ELF-1 (cell line): ENCODE measurements at regions not wholly inside any gene's neighbourhood (a gene's known extent, or its start where the extent isn't known, plus 50 kb on each side); places are given as distances from the start of the nearest gene placed in this dataset.
A peak's percentile ranks its signal among the peaks of the same experiment; 100 is the strongest.
"Not testable (repeated sequence)": the region's sequence is repeated elsewhere in the genome, so short reads cannot be mapped to it uniquely, and the experiment has no call there.

Experiments used
- DNase-seq: peaks from one replicate; pipeline ENCODE4 v3.0.0-alpha.2; 2016; ENCODE audit warnings: low read depth, low spot score

GRCh38 chr5:107005161-107005560 is 665.6 kb downstream of the EFNA5 start:
- no peak for DNase-seq

DNA sequence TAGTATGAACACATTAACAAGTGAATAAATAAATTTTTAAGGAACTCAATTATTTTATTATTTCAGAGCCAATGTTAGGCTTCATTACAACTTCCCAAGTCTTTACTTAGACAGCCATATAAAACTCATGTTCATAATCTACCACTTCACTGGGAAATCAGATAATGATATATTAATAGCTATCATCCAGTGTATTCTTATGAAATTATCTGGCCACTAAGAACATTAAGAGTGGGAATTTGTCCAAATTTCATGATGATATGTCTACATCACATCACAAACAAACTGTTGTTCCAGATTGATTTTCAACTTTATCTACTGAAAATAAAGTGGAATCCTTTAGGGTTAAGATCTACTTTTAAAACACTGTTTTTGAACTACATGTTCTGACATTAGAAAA is 668.6 kb downstream of the EFNA5 start:
- no peak for DNase-seq

DNA sequence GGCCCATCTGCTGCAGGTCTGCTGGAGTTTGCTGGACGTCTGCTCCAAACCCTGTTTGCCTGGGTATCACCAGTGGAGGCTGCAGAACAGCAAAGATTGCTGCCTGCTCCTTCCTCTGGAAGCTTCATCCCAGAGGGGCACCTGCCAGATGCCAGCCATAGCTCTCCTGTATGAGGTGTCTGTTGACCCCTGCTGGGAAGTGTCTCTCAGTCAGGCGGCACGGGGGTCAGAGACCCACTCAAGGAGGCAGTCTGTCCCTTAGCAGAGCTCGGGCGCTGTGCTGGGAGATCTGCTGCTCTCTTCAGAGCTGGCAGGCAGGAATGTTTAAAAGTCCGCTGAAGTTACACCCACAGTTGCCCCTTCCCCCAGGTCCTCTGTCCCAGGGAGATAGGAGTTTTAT is 671.2 kb downstream of the EFNA5 start:
- not testable (repeated sequence) for DNase-seq

DNA sequence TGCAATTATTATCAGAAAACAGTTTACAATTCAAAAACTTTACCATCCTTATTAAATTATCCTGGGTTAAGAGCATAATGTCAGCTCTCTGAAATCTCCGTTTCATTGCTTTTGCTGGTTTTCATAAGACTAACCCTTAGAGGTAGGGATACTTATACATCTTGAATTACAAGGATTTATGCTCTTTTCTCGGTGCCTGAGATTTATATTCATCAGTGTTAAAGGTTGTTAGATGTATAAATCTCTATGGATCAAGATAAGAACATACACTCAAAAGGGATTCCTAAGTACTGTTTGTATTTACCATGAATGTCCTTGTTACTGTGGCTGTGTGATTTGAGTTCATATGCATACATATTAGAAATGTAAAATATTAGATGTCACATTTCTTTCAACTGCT is 684.7 kb downstream of the EFNA5 start:
- no peak for DNase-seq

DNA sequence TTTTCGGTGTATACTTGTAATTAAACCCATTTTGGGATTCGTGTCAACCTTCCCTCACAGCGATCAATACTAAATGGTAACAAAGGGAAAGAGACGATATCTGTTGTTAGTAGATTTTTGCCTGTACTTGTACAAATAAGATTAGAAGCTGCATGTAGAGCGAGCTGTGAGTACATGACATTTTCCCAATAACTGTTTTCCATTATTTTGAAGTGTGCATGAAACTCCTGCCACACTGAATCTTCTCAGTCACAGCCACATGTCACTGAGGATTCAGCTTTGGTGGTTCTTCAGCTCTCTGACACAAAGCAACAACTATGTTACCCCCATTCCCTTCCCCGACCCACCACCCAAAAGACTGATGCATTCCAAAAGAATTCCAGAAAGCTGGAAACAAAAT is 685.6 kb downstream of the EFNA5 start:
- no peak for DNase-seq

DNA sequence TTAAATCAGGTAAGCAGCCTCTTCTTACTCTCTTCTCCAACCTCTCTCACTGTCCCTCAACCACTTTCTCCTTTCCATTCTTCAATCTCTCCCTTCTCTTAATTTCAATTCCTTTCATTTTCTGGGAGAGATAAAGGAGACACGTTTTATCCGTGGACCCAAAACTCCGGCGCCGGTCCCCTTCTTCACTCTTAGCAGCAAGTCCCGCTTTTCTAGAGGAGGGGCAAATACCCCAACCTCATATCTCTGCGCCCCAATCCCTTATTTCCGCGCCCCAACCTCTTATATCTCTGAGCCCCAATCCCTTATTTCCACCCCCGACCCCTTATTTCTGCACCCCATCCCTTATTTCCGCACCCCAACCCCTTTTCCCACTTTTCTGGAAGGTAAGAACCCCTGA is 691.6 kb downstream of the EFNA5 start:
- not testable (repeated sequence) for DNase-seq

- DNase-seq: peak; percentile 46
Observed at GRCh38 chr5:106978582-106979165, 692.1 kb downstream of the EFNA5 start.

DNA sequence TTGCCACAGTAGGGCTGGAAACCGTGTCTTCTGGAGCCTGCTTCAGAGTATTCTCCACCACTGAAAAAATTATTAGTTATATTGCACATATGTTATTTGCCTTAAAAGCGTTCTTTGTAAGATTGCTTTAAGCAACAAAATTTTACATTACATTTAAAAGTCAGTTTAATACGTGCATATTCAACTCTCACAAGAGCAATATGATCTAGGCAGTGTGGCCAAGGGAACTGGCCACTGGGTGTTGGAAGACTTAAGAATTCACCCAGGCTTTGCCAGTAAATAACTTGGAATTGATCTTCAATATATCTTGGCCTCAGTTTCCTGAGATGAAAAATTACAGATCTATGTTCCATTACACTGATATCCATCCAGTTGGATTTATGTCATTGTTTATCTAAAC is 694.4 kb downstream of the EFNA5 start:
- no peak for DNase-seq

DNA sequence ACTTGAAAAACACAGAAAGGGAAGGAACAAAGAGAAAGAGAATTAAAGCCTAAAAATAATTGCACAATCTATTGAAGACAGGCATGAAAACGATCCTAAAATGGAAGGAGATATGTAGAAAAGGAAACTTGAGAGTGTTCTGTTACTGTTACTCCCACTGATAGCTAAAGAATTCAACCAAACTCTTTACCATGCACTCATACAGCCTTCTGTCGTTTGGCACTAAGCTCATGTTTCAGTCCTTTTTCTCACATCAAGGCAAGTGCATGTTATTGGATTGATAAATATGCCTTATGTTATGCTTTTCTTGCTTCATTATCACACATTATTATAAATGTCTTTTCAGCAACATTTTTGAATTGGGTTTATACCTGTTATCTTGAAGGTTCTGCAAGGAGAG is 696.5 kb downstream of the EFNA5 start:
- DNase-seq: no peak

DNA sequence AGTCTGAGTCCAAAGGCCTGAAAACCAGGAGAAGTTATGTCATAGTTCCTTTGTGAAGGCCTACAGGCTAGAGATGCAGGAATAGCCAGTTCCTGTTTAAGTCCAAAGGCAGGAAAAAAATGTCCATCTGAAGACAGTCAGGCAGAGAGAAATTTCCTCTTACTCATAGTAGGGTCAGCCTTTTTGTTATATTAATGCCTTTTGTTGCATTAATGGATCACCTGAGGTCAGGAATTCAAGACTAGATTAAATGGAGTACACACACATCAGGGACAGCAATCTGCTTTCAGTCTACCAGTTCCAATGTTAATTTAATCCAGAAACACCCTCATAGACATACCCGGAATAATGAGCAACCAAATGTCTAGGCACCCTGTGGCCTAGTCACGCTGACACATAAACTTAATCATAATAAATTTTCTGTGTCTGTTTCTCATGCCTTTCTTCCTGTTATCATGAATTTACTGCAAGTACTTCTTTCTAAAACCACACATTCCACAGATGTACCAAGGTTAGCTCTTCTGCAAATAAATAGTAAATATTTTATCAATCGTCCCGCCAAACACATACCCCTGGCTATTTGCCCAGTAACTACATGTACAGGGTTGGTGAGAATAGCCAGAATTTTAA is 703.9 kb downstream of the EFNA5 start:
- no peak for DNase-seq

GRCh38 chr5:106964132-106964531 is 706.6 kb downstream of the EFNA5 start:
- no peak for DNase-seq

DNA sequence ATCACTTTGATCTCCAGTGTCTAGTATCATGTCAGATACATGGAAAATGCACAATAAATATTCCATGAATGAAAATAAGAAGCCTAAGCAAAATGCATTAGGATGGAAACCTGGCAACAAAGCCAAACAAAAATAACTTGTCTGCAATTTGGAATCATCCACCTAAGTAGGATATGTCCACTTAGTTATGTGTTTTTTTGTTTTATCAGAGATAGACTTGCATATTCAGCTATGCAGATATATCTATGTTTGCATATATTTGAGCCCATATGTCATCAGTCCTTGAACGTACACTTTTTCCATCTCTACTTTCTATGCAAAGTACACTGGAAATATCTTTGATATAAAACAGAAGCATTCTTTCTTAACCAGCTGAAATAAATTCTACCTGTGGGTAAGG is 707.1 kb downstream of the EFNA5 start:
- no peak for DNase-seq

GRCh38 chr5:106962464-106963230 is 708.1 kb downstream of the EFNA5 start:
- DNase-seq: no peak

- DNase-seq: no peak
Observed at GRCh38 chr5:106959387-106959786, 711.4 kb downstream of the EFNA5 start.

DNA sequence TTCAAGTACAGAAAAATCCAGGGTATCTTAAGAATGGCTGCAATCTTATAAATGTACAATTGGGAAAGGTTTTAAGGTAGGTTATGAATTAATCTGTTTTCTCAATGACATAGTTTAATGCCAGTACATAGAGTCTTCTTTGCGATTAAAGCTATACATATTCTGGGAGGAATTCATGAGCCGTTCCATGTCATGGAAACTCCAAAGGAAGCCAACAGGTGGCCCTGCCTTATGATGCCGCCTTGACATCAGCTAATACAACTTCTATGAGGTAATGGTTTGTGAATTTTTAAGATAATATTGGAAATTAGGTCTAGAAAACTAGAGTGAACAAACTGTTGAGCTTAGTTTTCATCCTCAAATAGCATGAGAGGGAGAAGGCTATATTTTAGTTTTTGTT is 713.4 kb downstream of the EFNA5 start:
- DNase-seq: no peak

DNA sequence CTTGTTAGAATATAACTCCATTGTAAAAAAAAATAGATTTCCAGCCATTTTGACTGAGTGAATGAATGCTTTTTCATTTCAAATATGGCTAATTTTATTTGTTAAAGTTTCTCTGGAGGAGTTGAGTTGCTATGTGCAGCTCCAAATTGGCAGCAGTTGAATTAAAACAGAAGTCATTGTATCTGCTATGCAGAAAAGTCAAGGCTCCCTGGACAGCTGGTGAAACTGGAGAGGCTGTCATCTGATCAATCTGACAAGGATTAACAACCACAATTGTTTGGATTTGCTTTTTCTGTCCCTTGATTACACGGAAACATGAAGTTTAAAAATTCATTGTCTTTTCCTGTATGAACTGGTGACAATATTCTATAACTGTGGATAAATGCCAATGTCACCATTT is 713.9 kb downstream of the EFNA5 start:
- DNase-seq: no peak

DNA sequence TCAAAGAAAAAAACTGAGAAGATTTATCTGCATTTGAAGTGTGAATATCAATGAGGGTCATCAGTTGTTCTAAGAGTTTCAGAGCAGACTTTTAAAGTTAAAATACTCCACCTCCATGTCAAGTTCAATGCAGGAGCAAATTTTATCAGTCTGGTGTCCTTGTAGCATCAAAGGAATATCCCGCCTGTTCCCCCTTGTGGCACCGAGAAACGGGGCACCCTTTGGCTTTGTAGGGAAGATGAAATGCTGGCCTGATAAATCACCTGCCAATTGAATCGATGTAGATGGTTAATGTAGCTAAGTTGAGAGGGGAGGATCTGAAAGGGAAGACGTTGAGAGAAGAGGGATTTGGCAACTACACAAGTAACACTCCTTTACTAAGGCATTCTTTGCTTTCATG is 714.5 kb downstream of the EFNA5 start:
- no peak for DNase-seq

- no peak for DNase-seq
Observed at GRCh38 chr5:106940986-106941385, 729.8 kb downstream of the EFNA5 start.

DNA sequence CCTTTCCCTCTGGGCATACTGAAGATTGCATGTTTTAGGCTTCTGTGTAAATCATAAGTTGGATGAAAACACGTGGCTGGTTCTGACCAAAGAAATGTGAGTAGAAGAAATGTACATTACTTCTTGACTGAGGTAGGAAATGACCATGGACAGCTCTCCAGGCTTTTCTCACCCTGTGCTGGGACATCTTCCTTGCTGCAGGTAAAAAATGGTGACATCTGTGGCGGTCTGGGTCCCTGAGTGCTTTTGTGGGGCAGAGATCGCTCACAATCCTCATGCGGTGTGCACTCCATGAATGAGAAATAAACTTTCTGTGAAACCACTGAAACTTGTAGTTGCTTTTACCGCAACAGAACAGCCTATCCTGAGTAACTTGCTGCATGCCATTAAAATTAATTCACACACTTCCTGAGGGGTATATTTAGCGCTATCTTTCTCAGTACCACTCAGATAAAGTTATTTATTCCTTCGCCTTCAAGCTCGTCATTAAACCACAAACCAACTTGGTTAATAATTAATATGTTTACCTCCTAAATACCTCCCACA is 730.4 kb downstream of the EFNA5 start:
- DNase-seq: no peak

GRCh38 chr5:106923409-106923808 is 747.3 kb downstream of the EFNA5 start:
- DNase-seq: no peak

DNA sequence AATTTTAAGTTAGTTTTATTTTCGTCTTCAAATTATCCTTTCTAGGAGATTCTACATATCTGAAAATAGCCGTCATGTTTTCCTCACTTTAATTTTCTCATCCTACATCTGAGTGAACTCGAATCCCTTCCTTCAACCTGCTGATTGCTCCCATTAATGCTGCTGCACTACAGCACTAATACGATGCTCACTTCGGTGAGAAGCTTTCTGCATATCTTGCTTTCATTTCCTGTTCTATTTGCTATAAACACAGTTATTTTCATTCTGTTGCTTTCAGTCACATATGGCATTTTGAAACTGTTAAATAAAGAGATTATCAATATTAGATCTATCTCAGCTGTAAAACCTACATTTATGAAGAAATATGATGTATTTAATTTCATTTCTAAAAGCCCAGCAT is 749.2 kb downstream of the EFNA5 start:
- DNase-seq: no peak

DNA sequence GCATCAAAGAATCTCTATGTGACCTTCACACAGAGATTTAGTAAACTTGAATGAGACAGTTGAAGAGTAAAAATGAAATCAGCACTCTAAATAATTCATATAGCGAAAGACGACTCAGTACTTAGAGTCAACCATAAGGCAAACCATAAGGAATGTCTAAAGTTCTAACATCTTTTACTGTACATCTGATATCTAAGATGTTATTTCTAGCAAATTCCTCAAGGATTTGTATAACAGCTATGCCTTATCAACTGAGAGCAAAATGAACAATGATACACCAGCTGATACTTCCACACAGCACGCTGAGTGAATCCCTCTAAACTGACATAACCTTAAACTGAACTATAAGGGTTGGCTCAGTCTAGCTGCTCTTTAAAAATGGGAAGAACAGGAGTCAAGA is 760.3 kb downstream of the EFNA5 start:
- no peak for DNase-seq

GRCh38 chr5:106909716-106910115 is 761.0 kb downstream of the EFNA5 start:
- DNase-seq: no peak
